Activated CD8-positive, alpha-beta memory T cell treated with anti-CD3 and anti-CD28 coated beads for 36 hours (primary cell): ENCODE measurements at regions not wholly inside any gene's neighbourhood (a gene's known extent, or its start where the extent isn't known, plus 50 kb on each side); places are given as distances from the start of the nearest gene placed in this dataset.

Experiments
- CTCF ChIA-PET: fragments of 350-600 bp; sonication (Branson Sonifier 250); formaldehyde crosslinking; loops from one replicate; lab custom pipeline; 2021; ENCODE audit warnings: antibody characterized with exemption; lab: Charles Lee
- POLR2A ChIA-PET: fragments of 350-600 bp; sonication (Branson Sonifier 250); formaldehyde crosslinking; loops from one replicate; lab custom pipeline; 2021; ENCODE audit warnings: antibody characterized with exemption; lab: Charles Lee

DNA sequence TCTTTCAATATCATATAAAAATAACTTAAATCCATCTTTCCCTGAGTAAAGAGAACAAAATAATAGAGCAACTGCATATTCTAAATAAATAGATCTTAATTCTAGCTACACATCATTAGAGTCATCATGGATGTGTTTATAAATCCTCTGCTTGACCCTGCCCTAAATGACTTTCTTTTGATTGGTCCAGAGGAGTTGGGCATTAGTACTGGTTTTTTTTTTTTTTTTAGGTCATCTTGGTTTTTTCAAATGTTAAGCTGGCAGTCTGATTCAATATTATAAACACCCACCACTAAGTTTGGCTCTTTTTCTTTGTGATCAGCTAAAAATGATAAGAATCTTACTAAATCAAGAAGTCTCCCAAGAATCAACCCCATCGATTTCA is 504.0 kb upstream of the CBLB start:
- CTCF ChIA-PET: no interaction called here
- POLR2A ChIA-PET: no interaction called here

GRCh38 chr3:106376016-106376570 is 507.3 kb upstream of the CBLB start:
- POLR2A ChIA-PET: no interaction called here
- CTCF ChIA-PET: no interaction called here

- CTCF ChIA-PET: interaction anchor here (0.7 kb wide), 1 partner anchor 721 kb away, joined by 3 read pairs; no protein-coding TSS in a partner anchor
- POLR2A ChIA-PET: no interaction called here
These were observed 510.5 kb upstream of the CBLB start for GRCh38 chr3:106379251-106379750.

DNA sequence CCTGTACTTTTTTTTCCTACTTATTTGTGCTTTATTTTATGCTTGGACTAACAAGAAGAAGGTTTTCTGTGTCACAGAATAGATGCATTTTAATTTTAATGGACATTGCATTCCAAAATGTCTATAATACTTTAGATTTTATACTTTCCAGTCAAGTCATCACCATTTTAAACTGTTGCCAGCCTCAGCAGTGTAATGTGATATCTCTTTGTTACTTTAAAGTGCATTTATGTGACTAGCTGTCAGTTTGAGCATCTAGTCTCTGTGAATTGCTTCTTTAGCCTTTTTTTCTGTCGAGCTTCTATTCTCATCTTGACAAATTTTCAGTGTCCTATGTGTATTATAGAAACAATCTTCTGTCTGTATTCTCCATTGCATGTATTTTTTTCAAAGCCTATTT is 511.4 kb upstream of the CBLB start:
- ChIA-PET POLR2A (no interaction called here), CTCF (no interaction called here)

GRCh38 chr3:106381286-106381938 is 512.6 kb upstream of the CBLB start:
- CTCF ChIA-PET: interaction anchor here (0.6 kb wide), 1 partner anchor 1209 kb away, joined by 3 read pairs; no protein-coding TSS in a partner anchor
- POLR2A ChIA-PET: no interaction called here

GRCh38 chr3:106381939-106382335 is 513.1 kb upstream of the CBLB start:
- ChIA-PET CTCF (no interaction called here), POLR2A (no interaction called here)

GRCh38 chr3:106386050-106386449 is 517.2 kb upstream of the CBLB start:
- POLR2A ChIA-PET: no interaction called here
- CTCF ChIA-PET: no interaction called here

DNA sequence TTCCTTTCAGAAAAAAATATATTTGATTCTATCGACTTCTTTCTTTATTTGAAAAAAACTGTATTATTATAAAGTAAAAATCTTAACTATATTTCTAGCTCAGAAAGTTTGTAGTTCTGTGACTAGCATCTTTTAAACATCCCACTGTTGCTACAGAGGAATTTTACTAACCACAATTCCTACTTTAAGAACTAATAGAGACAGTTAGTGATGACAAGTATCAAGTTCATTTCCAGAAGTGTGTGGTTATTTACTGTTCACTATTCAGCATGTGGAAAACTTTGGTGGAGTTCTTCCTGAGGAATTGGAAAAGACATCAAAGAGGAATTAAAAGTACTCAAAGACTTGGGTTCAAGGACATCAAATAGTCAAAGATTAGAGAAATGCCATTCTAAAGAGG is 524.1 kb upstream of the CBLB start:
- CTCF ChIA-PET: no interaction called here

DNA sequence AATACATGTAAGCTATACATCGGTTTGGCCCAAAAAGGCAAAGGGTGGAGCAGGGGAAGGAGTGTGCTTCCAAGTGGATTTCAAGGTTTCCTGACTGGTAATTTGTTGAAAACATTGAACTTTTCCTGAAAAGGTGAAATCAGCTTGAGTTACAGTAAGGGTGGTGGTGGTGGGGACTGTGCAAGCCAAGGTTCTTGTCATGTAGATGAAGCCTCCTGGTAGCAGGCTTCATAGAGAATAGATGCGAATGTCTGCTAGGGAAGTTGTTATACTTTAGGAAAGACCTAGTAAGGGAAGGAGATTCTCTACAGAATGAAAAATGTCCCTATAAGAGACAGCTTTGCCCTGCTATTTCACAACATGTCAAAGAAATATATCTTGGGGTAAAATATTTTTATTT is 528.2 kb upstream of the CBLB start:
- CTCF ChIA-PET: no interaction called here
- POLR2A ChIA-PET: no interaction called here

More for the DNA sequence above, 524.1 kb upstream of the CBLB start:
- POLR2A ChIA-PET: no interaction called here

DNA sequence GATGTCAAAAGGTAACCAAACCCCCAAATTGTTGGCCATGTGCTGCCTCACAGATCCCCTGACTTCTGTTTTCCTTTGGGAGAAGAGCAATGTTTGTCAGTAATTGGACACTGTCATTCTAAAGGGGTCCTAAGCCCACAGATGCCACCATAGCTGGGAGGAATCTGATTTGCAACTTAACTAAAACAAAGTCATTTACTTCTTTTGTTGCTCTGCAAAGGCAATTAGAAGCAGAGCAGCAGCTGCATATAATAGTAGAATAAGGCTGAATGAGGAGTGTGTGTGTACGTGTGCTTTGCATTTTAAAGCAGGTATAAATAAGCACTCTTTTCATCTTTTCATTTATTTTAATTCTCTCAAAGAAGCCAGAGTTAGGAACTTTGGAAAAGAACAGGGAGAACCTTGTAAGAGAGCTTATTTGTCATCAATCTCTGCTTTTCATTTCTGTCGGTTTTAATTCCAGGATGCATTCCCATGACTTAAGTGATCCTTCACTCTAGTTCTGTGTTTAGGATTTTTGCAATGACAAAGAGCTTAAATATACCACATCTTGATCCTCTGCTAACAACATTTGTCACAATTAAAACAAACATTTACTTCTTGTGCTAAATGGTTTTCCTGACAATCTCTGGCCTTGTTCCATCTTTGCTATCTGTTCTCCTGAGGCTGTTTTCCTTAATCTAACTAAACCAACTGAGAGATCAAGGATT is 530.2 kb upstream of the CBLB start:
- ChIA-PET CTCF (interaction anchor here (0.8 kb wide), 1 partner anchor 13 kb away, joined by 3 read pairs; no protein-coding TSS in a partner anchor), POLR2A (no interaction called here)

GRCh38 chr3:106399761-106400160 is 530.9 kb upstream of the CBLB start:
- ChIA-PET CTCF (interaction anchor here (0.8 kb wide), 1 partner anchor 13 kb away, joined by 3 read pairs; no protein-coding TSS in a partner anchor), POLR2A (no interaction called here)

GRCh38 chr3:106401666-106402490 is 533.1 kb upstream of the CBLB start:
- POLR2A ChIA-PET: no interaction called here
- CTCF ChIA-PET: no interaction called here

GRCh38 chr3:106403371-106404145 is 534.7 kb upstream of the CBLB start:
- CTCF ChIA-PET: no interaction called here
- POLR2A ChIA-PET: no interaction called here

DNA sequence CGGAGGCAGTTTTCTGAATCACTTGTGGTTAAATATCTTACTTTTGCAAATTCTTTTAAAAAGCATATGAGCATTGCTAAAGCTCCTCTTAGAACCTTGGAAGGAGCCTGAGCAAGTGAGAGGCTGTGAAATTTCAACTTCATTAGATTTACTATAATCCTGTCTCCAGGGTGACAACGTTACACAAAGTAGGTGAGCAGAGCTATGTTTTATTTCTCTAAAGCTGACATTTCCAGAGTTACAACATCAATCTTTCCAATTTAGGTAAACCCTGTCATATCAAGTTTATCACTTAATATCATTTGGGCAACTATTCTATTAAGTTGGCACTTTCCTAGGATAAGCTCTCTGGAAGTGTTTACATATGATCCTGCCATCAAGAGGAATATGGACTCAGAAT is 544.9 kb upstream of the CBLB start:
- ChIA-PET POLR2A (no interaction called here), CTCF (no interaction called here)

- CTCF ChIA-PET: no interaction called here
- POLR2A ChIA-PET: no interaction called here
These were observed 551.8 kb upstream of the CBLB start for GRCh38 chr3:106420628-106421027.

DNA sequence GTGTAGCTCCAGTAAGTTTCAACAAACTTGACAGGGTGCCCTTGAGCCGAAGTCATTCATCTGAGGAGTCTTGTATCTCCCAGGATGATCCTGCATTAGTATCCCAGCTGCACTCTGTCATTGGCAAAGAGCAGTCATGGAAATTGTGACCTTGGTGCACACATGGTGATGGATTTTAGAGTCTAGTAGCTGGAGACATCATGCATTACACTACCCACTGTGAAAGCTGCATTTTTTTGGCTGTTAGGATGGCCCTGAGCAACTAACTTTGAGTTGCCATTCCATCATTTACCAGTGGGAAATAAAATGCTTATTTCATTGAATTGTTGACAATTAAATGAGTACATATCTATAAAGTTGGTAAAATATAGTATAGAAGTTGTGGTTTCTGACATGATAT is 552.6 kb upstream of the CBLB start:
- CTCF ChIA-PET: no interaction called here
- POLR2A ChIA-PET: interaction anchor here (0.5 kb wide), 1 partner anchor 32 kb away, joined by 3 read pairs; no protein-coding TSS in a partner anchor

- ChIA-PET CTCF (no interaction called here), POLR2A (interaction anchor here (0.5 kb wide), 1 partner anchor 32 kb away, joined by 3 read pairs; no protein-coding TSS in a partner anchor)
These were observed 553.1 kb upstream of the CBLB start for GRCh38 chr3:106421909-106422308.

GRCh38 chr3:106423321-106424225 is 554.8 kb upstream of the CBLB start:
- ChIA-PET POLR2A (interaction anchor here (0.7 to 1.0 kb wide), 3 partner anchors 90 to 556 kb away, joined by 3 to 10 read pairs (median 3); no protein-coding TSS in a partner anchor), CTCF (interaction anchor here (1.9 to 2.0 kb wide), 2 partner anchors 90 to 186 kb away, joined by 4 to 5 read pairs; no protein-coding TSS in a partner anchor)
